OCI-LY7 (cell line): ENCODE measurements at regions not wholly inside any gene's neighbourhood (a gene's known extent, or its start where the extent isn't known, plus 50 kb on each side); places are given as distances from the start of the nearest gene placed in this dataset.

Source experiments
- EZH2phosphoT487 ChIP-seq: fragments of 200-600 bp; sonication (generic); IDR thresholded peaks from 2 replicates; pipeline ENCODE4 v1.6.1; 2018; ENCODE audit warnings: low read depth, borderline replicate concordance, mild to moderate bottlenecking, mixed run types, antibody characterized with exemption, low read length, moderate library complexity, mixed read lengths
- TF ChIP-seq, protein P1 (sequence below): fragments of 200-600 bp; sonication (generic); conservative IDR thresholded peaks from 2 replicates; pipeline ENCODE4 v1.5.1; 2014; ENCODE audit warnings: mild to moderate bottlenecking, antibody characterized with exemption, low read length, moderate library complexity, mixed read lengths

DNA sequence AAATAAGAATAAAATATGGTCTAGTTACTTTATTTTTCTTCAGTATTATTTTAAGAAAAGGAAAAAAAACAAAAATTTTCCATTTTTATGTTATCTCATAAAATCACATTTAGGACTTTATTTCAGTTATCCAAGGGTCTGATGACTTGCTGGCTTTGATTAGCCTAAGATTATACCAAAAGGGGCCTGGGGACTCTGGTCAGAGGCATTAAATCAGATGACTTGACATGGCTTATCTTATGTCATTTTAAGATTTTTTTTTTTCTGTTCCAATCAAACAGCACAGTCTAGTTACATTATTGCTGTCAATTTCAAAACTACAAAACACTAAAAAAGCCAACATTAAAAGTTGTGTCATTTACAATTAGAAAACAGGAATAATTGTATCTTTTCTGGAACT is 725.4 kb upstream of the NR2F2 start:
- TF ChIP-seq, protein P1, sequence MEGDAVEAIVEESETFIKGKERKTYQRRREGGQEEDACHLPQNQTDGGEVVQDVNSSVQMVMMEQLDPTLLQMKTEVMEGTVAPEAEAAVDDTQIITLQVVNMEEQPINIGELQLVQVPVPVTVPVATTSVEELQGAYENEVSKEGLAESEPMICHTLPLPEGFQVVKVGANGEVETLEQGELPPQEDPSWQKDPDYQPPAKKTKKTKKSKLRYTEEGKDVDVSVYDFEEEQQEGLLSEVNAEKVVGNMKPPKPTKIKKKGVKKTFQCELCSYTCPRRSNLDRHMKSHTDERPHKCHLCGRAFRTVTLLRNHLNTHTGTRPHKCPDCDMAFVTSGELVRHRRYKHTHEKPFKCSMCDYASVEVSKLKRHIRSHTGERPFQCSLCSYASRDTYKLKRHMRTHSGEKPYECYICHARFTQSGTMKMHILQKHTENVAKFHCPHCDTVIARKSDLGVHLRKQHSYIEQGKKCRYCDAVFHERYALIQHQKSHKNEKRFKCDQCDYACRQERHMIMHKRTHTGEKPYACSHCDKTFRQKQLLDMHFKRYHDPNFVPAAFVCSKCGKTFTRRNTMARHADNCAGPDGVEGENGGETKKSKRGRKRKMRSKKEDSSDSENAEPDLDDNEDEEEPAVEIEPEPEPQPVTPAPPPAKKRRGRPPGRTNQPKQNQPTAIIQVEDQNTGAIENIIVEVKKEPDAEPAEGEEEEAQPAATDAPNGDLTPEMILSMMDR, result no peak
- no peak for TF ChIP-seq EZH2phosphoT487
